ENCODE measurements at regions not wholly inside any gene's neighbourhood (a gene's known extent, or its start where the extent isn't known, plus 50 kb on each side); places are given as distances from the start of the nearest gene placed in this dataset.

DNA sequence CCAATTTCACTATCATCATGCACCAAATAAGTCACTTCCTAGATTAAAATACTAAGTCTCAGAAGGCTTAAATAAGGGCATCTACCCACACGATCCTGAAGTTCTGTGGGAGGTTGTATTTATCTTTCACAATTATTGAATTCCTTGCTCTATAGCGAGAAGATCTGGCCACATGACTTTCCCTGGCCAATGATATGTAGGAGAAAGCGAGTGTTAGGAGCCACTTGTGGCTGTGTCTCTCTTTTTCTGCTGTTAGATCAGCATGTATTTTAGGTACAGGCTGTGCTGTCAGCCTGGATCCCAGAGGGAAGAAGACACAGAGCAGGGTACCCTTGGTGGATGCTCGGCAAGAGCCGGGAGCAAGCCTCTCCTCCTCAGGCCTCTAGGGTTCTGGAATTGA, 131.3 kb upstream of the DPP6 start:
- CTCF ChIA-PET = no interaction called here
- in situ Hi-C loops (cut with HindIII; ENCODE audit: low pct_unique_long_range_greater_than_20kb, low sequenced_read_pairs) = no loop called here

DNA sequence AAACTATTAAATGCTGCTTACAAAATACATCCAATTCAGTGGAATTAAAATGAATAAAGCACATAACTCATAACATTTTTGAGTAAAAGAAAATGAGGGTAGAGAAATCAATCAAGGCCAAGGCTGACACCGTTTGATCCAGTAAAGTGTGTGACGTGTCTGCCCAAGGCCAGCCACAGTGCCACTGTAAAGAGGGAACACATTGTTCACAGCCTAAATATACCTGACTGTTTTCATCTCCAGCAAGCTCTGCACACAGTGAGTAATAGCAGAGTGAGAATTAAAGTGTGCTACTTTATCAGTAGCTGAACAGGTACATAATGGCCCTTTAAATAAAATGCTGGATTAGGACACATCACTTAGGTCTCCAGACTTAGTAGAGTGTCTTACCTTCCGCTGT, 130.8 kb upstream of the DPP6 start:
- ATAC-seq = no peak
- TF ChIP-seq, protein P1, sequence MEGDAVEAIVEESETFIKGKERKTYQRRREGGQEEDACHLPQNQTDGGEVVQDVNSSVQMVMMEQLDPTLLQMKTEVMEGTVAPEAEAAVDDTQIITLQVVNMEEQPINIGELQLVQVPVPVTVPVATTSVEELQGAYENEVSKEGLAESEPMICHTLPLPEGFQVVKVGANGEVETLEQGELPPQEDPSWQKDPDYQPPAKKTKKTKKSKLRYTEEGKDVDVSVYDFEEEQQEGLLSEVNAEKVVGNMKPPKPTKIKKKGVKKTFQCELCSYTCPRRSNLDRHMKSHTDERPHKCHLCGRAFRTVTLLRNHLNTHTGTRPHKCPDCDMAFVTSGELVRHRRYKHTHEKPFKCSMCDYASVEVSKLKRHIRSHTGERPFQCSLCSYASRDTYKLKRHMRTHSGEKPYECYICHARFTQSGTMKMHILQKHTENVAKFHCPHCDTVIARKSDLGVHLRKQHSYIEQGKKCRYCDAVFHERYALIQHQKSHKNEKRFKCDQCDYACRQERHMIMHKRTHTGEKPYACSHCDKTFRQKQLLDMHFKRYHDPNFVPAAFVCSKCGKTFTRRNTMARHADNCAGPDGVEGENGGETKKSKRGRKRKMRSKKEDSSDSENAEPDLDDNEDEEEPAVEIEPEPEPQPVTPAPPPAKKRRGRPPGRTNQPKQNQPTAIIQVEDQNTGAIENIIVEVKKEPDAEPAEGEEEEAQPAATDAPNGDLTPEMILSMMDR (IDR thresholded peaks at IDR 0.05) = no peak
- no peak for TF ChIP-seq TCF7L2 (IDR thresholded peaks at IDR 0.05; ENCODE audit: low read depth, low read length)
- no peak for TF ChIP-seq SIN3A (IDR thresholded peaks at IDR 0.05; ENCODE audit: borderline replicate concordance, insufficient read depth, low read depth, low read length)
- TF ChIP-seq POLR2AphosphoS5 (IDR thresholded peaks at IDR 0.05; ENCODE audit: low read depth, low read length) = no peak
- TF ChIP-seq, protein P2, sequence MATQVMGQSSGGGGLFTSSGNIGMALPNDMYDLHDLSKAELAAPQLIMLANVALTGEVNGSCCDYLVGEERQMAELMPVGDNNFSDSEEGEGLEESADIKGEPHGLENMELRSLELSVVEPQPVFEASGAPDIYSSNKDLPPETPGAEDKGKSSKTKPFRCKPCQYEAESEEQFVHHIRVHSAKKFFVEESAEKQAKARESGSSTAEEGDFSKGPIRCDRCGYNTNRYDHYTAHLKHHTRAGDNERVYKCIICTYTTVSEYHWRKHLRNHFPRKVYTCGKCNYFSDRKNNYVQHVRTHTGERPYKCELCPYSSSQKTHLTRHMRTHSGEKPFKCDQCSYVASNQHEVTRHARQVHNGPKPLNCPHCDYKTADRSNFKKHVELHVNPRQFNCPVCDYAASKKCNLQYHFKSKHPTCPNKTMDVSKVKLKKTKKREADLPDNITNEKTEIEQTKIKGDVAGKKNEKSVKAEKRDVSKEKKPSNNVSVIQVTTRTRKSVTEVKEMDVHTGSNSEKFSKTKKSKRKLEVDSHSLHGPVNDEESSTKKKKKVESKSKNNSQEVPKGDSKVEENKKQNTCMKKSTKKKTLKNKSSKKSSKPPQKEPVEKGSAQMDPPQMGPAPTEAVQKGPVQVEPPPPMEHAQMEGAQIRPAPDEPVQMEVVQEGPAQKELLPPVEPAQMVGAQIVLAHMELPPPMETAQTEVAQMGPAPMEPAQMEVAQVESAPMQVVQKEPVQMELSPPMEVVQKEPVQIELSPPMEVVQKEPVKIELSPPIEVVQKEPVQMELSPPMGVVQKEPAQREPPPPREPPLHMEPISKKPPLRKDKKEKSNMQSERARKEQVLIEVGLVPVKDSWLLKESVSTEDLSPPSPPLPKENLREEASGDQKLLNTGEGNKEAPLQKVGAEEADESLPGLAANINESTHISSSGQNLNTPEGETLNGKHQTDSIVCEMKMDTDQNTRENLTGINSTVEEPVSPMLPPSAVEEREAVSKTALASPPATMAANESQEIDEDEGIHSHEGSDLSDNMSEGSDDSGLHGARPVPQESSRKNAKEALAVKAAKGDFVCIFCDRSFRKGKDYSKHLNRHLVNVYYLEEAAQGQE (IDR thresholded peaks at IDR 0.05; ENCODE audit: insufficient read depth in 1 of 2, low read depth in 2 of 2, low read length in 1 of 2) = no peak
- Histone ChIP-seq H3K4me3 (ENCODE audit: low read depth in 2 of 2, low read length in 2 of 2) (no peak overlapping the region), H3K27ac (ENCODE audit: low read length) (no peak overlapping the region), H3K27me3 (ENCODE audit: control insufficient read depth, insufficient read depth, low read length) (no peaks in the 10 kb centered on the region), H3K4me1 (ENCODE audit: control insufficient read depth, insufficient read depth, low read length) (no peaks in the 10 kb centered on the region), H3K9me3 (ENCODE audit: control insufficient read depth, insufficient read depth, low read depth, low read length) (no peaks in the 10 kb centered on the region), H3K36me3 (ENCODE audit: control insufficient read depth, insufficient read depth, low read length) (no peaks in the 10 kb centered on the region)
- in situ Hi-C loops (cut with HindIII; ENCODE audit: low pct_unique_long_range_greater_than_20kb, low sequenced_read_pairs) (no loop called here), intact Hi-C loops (cut with micrococcal nuclease; ENCODE audit: unreplicated experiment) (no loop called here)
- BruUV-seq (replicated peaks) = no TSS peak
- no peak for DNase-seq (ENCODE audit: low read depth, low spot score)
- ChIA-PET POLR2A (no interaction called here), CTCF (no interaction called here)

More for the DNA sequence above, 131.3 kb upstream of the DPP6 start:
- Histone ChIP-seq H3K4me1 (ENCODE audit: control insufficient read depth, insufficient read depth, low read length) (no peaks in the 10 kb centered on the region), H3K27me3 (ENCODE audit: control insufficient read depth, insufficient read depth, low read length) (no peaks in the 10 kb centered on the region), H3K27ac (ENCODE audit: low read length) (no peak overlapping the region), H3K4me3 (ENCODE audit: low read depth in 2 of 2, low read length in 2 of 2) (no peak overlapping the region), H3K9me3 (ENCODE audit: control insufficient read depth, insufficient read depth, low read depth, low read length) (no peaks in the 10 kb centered on the region), H3K36me3 (ENCODE audit: control insufficient read depth, insufficient read depth, low read length) (no peaks in the 10 kb centered on the region)
- TF ChIP-seq, protein P2 (IDR thresholded peaks at IDR 0.05; ENCODE audit: insufficient read depth in 1 of 2, low read depth in 2 of 2, low read length in 1 of 2) = no peak
- no peak for TF ChIP-seq SIN3A (IDR thresholded peaks at IDR 0.05; ENCODE audit: borderline replicate concordance, insufficient read depth, low read depth, low read length)
- no peak for TF ChIP-seq TCF7L2 (IDR thresholded peaks at IDR 0.05; ENCODE audit: low read depth, low read length)
- TF ChIP-seq POLR2AphosphoS5 (IDR thresholded peaks at IDR 0.05; ENCODE audit: low read depth, low read length) = no peak
- TF ChIP-seq, protein P1 (IDR thresholded peaks at IDR 0.05) = no peak
- intact Hi-C loops (cut with micrococcal nuclease; ENCODE audit: unreplicated experiment) = no loop called here
- no peak for ATAC-seq
- BruUV-seq (replicated peaks) = no TSS peak
- no peak for DNase-seq (ENCODE audit: low read depth, low spot score)
- POLR2A ChIA-PET = no interaction called here
